Spleen (tissue), 7 donors: ENCODE measurements at regions not wholly inside any gene's neighbourhood (a gene's known extent, or its start where the extent isn't known, plus 50 kb on each side); places are given as distances from the start of the nearest gene placed in this dataset.

Experiments used
- POLR2A ChIP-seq, 3 donors: fragments of 450-650 bp; IDR thresholded peaks; one replicate each; pipeline ENCODE4 v1.5.1; 2017; ENCODE audit warnings: antibody characterized with exemption in 3 of 3, mild to moderate bottlenecking in 1 of 3
- TF ChIP-seq, protein P1 (sequence below), 11 experiments: fragments of 200-600 bp in 7 of 11; fragments of 450-650 bp in 4 of 11; sonication (generic) in 4 of 11; IDR thresholded peaks in 8 of 11; conservative IDR thresholded peaks in 3 of 11; 1 replicate in 7 of 11; 2 replicates in 4 of 11; pipeline versions ENCODE4 v1.4.0 to v1.8.0; 2016 to 2021; ENCODE audit warnings: antibody characterized with exemption in 11 of 11, inconsistent platforms in 4 of 11, mild to moderate bottlenecking in 1 of 11
- donor health status: DM: no; HTN: no; CAD: no; lungs with moderate emphysema.
- donor health status: DM: no; HTN: no; CAD: no.
- donor health status: DM: no; HTN: no; CAD: no.

DNA sequence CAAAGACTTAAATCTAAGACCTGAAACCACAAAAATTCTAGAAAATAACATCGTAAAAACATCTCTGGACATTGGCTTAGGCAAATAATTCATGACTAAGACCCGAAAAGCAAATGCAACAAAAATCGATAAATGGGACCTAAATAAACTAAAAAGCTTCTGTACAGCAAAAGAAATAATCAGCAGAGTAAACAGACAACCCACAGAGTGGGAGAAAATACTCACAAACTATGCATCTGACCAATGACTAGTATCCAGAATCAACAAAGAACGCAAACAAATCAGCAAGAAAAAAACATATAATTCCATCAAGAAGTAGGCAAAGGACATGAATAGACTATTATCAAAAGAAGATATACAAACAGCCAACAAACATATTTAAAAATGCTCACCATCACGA lies 749.4 kb downstream of the PLOD2 start:
- no peak for TF ChIP-seq POLR2A (IDR thresholded peaks at IDR 0.05)
- TF ChIP-seq, protein P1, sequence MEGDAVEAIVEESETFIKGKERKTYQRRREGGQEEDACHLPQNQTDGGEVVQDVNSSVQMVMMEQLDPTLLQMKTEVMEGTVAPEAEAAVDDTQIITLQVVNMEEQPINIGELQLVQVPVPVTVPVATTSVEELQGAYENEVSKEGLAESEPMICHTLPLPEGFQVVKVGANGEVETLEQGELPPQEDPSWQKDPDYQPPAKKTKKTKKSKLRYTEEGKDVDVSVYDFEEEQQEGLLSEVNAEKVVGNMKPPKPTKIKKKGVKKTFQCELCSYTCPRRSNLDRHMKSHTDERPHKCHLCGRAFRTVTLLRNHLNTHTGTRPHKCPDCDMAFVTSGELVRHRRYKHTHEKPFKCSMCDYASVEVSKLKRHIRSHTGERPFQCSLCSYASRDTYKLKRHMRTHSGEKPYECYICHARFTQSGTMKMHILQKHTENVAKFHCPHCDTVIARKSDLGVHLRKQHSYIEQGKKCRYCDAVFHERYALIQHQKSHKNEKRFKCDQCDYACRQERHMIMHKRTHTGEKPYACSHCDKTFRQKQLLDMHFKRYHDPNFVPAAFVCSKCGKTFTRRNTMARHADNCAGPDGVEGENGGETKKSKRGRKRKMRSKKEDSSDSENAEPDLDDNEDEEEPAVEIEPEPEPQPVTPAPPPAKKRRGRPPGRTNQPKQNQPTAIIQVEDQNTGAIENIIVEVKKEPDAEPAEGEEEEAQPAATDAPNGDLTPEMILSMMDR (IDR thresholded peaks at IDR 0.05 in 8 of 11, conservative IDR thresholded peaks at IDR 0.05 in 3 of 11): no peak
